ENCODE measurements at regions not wholly inside any gene's neighbourhood (a gene's known extent, or its start where the extent isn't known, plus 50 kb on each side); places are given as distances from the start of the nearest gene placed in this dataset.

- TF ChIP-seq EP300 (IDR thresholded peaks at IDR 0.05; ENCODE audit: borderline replicate concordance) = no peak
- TF ChIP-seq USF1 (IDR thresholded peaks at IDR 0.05) = no peak
- TF ChIP-seq TCF12 (IDR thresholded peaks at IDR 0.05; ENCODE audit: low read depth) = no peak
- TF ChIP-seq TEAD4 (IDR thresholded peaks at IDR 0.05) = no peak
- TF ChIP-seq RAD21 (IDR thresholded peaks at IDR 0.05; ENCODE audit: low read depth) = no peak
- no peak for TF ChIP-seq CREB1 (IDR thresholded peaks at IDR 0.05; ENCODE audit: low read depth)
- no peak for TF ChIP-seq MAX (IDR thresholded peaks at IDR 0.05)
- TF ChIP-seq REST (IDR thresholded peaks at IDR 0.05; ENCODE audit: low read depth) = no peak
- no peak for TF ChIP-seq FOXM1 (IDR thresholded peaks at IDR 0.05; ENCODE audit: borderline replicate concordance, low read depth)
- TF ChIP-seq TAF1 (IDR thresholded peaks at IDR 0.05; ENCODE audit: low read depth) = no peak
- no peak for TF ChIP-seq YY1 (IDR thresholded peaks at IDR 0.05; ENCODE audit: low read depth)
- TF ChIP-seq CEBPB (IDR thresholded peaks at IDR 0.05) = no peak
- no peak for TF ChIP-seq ZBTB7A (IDR thresholded peaks at IDR 0.05; ENCODE audit: low read depth)
- TF ChIP-seq NFIC (IDR thresholded peaks at IDR 0.05) = no peak
These were observed 80.6 kb upstream of the TBX20 start for GRCh38 chr7:35334506-35334905.
